Calu3 (cell line): ENCODE measurements at regions not wholly inside any gene's neighbourhood (a gene's known extent, or its start where the extent isn't known, plus 50 kb on each side); places are given as distances from the start of the nearest gene placed in this dataset.
"Not testable (repeated sequence)": the region's sequence is repeated elsewhere in the genome, so short reads cannot be mapped to it uniquely, and the experiment has no call there.

ENCODE experiments used
- BruUV-seq: library from RNA; stranded (reverse); fragments of 400-500 nt; replicated peaks from 2 replicates; lab custom pipeline; 2021; lab: Mats Ljungman, UMichigan
- CTCF ChIA-PET: fragments of 300-600 bp; sonication (Branson Sonifier 250); formaldehyde crosslinking; loops from one replicate; lab custom pipeline; 2022; ENCODE audit warnings: antibody characterized with exemption; lab: Charles Lee
- DNase-seq: peaks from one replicate; pipeline ENCODE4 v3.0.0; 2022
- H3K27ac Mint-ChIP-seq: one replicate; pipeline ENCODE4 v1.8.0; 2022; ENCODE audit warnings: mixed read lengths; ENCODE audit not compliant: unreplicated experiment
- H3K27me3 Mint-ChIP-seq: one replicate; pipeline ENCODE4 v1.8.0; 2022; ENCODE audit warnings: mixed read lengths; ENCODE audit not compliant: unreplicated experiment
- H3K36me3 Mint-ChIP-seq: one replicate; pipeline ENCODE4 v1.8.0; 2022; ENCODE audit warnings: mild to moderate bottlenecking, moderate library complexity, mixed read lengths; ENCODE audit not compliant: insufficient read depth, unreplicated experiment
- H3K4me1 Mint-ChIP-seq: one replicate; pipeline ENCODE4 v1.8.0; 2022; ENCODE audit warnings: mild to moderate bottlenecking, low read depth, mixed read lengths; ENCODE audit not compliant: unreplicated experiment
- H3K4me3 Mint-ChIP-seq: one replicate; pipeline ENCODE4 v1.8.0; 2022; ENCODE audit warnings: mild to moderate bottlenecking, low read depth, moderate library complexity, mixed read lengths; ENCODE audit not compliant: unreplicated experiment
- H3K9me3 Mint-ChIP-seq: one replicate; pipeline ENCODE4 v1.8.0; 2022; ENCODE audit warnings: low read depth, mixed read lengths; ENCODE audit not compliant: unreplicated experiment
- CTCF ChIP-seq: fragments of 200-600 bp; IDR thresholded peaks from one replicate; pipeline ENCODE4 v1.8.0; 2022; ENCODE audit warnings: antibody characterized with exemption; ENCODE audit not compliant: unreplicated experiment
- intact Hi-C: fragments of 100-400 bp; cut with micrococcal nuclease; formaldehyde crosslinking; loops from one replicate; pipeline ENCODE4 v1.10.0; 2022; ENCODE audit not compliant: unreplicated experiment

- Mint-ChIP-seq H3K27me3 (no peaks in the 10 kb centered on the region), H3K9me3 (no peaks in the 10 kb centered on the region), H3K4me1 (no peaks in the 10 kb centered on the region), H3K27ac (no peak overlapping the region), H3K4me3 (no peak overlapping the region), H3K36me3 (no peaks in the 10 kb centered on the region)
- no TSS peak for BruUV-seq
- intact Hi-C loops, result no loop called here
- CTCF ChIA-PET, result no interaction called here
- DNase-seq, result no peak
- TF ChIP-seq CTCF, result no peak
Measured at GRCh38 chr11:21986361-21986760, 206.5 kb upstream of the ANO5 start.

DNA sequence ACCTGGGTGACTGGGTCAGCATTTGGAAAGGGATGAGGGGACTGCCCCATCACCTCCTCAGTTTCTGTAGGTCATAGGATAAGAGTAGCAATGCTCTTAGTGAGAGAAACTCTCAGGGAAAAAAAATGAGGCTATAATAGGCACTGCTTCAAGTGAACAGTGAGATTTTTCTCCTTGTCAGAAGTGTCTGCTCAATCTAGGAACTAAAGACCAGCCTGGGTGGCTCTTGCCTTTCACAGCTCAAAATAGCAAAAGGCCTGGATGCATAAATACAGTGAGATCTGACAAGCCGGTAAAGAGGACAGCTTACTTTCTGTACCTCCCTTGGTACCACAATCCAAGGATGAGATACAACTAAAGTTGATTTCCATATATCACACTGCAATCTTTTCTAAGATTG, 205.6 kb upstream of the ANO5 start:
- no peak overlapping the region for H3K27ac Mint-ChIP-seq
- no peaks in the 10 kb centered on the region for H3K9me3 Mint-ChIP-seq
- no peaks in the 10 kb centered on the region for H3K36me3 Mint-ChIP-seq
- intact Hi-C loops, result no loop called here
- no peak overlapping the region for H3K4me3 Mint-ChIP-seq
- no peaks in the 10 kb centered on the region for H3K4me1 Mint-ChIP-seq
- no TSS peak for BruUV-seq
- DNase-seq, result no peak
- CTCF ChIA-PET, result no interaction called here
- no peaks in the 10 kb centered on the region for H3K27me3 Mint-ChIP-seq
- TF ChIP-seq CTCF, result no peak

DNA sequence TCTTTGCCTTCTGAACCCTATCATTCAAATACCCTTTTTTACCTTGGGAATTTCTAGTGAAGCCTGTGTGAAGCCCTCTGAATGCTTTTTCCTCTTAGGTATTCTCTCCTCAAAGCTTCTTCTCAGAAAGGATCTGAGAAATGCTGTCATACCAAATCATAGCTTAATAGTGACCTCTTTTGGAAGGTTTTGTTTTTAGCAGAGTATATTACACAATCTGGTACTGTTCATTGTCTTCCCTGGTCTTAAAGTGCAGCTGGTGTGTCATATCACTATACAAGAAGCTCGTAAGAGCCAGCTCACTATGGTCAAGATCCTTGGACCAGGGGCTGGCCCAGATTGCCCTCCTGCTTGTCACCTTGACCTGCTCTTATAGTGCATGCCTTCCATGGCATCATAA, 204.4 kb upstream of the ANO5 start:
- Mint-ChIP-seq H3K27ac (no peak overlapping the region), H3K9me3 (no peaks in the 10 kb centered on the region)

GRCh38 chr11:22001803-22002202, 191.1 kb upstream of the ANO5 start:
- H3K4me1 Mint-ChIP-seq, CTCF ChIA-PET, H3K36me3 Mint-ChIP-seq, intact Hi-C loops, H3K9me3 Mint-ChIP-seq, BruUV-seq, DNase-seq, H3K4me3 Mint-ChIP-seq, H3K27me3 Mint-ChIP-seq, H3K27ac Mint-ChIP-seq: not testable (repeated sequence)

More for the DNA sequence above, 204.4 kb upstream of the ANO5 start:
- BruUV-seq, result no TSS peak
- H3K27me3 Mint-ChIP-seq, result no peaks in the 10 kb centered on the region
- CTCF ChIA-PET, result interaction anchor here (1.2 to 1.7 kb wide), 3 partner anchors 142 to 477 kb away, joined by 6 to 8 read pairs (median 7); no protein-coding TSS in a partner anchor
- H3K4me3 Mint-ChIP-seq, result no peak overlapping the region
- DNase-seq, result no peak
- H3K36me3 Mint-ChIP-seq, result no peaks in the 10 kb centered on the region
- intact Hi-C loops, result loop anchor here (1.0 kb wide), 1 partner anchor 55 kb away; no protein-coding TSS in a partner anchor
- TF ChIP-seq CTCF, result no peak
- no peaks in the 10 kb centered on the region for H3K4me1 Mint-ChIP-seq

- no peak overlapping the region for H3K27ac Mint-ChIP-seq
- CTCF ChIA-PET, result no interaction called here
- no peaks in the 10 kb centered on the region for H3K4me1 Mint-ChIP-seq
- H3K9me3 Mint-ChIP-seq, result peaks cover 3% of the 10 kb centered on the region
- no peaks in the 10 kb centered on the region for H3K36me3 Mint-ChIP-seq
- no peaks in the 10 kb centered on the region for H3K27me3 Mint-ChIP-seq
- no peak overlapping the region for H3K4me3 Mint-ChIP-seq
- no peak for DNase-seq
- TF ChIP-seq CTCF, result no peak
- intact Hi-C loops, result no loop called here
- BruUV-seq, result no TSS peak
Measured at GRCh38 chr11:22006901-22007300, 186.0 kb upstream of the ANO5 start.
